MM.1S (cell line): ENCODE measurements at regions not wholly inside any gene's neighbourhood (a gene's known extent, or its start where the extent isn't known, plus 50 kb on each side); places are given as distances from the start of the nearest gene placed in this dataset.

Experiments
- DNase-seq: peaks from one replicate; pipeline ENCODE4 v3.0.0-alpha.2; 2015
- H2AFZ ChIP-seq: fragments of 300-600 bp; sonication (generic); 2 replicates; pipeline ENCODE4 v1.6.0; 2016; ENCODE audit warnings: antibody characterized with exemption, low read length
- H3F3A ChIP-seq: fragments of 300-600 bp; sonication (generic); 2 replicates; pipeline ENCODE4 v1.6.1; 2016; ENCODE audit warnings: mild to moderate bottlenecking, antibody characterized with exemption, low read length, moderate library complexity, mixed read lengths; ENCODE audit not compliant: insufficient read depth
- H3K27ac ChIP-seq: fragments of 300-600 bp; sonication (generic); 2 replicates; pipeline ENCODE4 v1.5.1; 2016; ENCODE audit warnings: mild to moderate bottlenecking, low read length
- H3K27me3 ChIP-seq: fragments of 300-600 bp; sonication (generic); replicated peaks from 2 replicates; pipeline ENCODE4 v1.6.0; 2016; ENCODE audit warnings: low read length; ENCODE audit not compliant: insufficient read depth
- H3K36me3 ChIP-seq: fragments of 300-600 bp; sonication (generic); replicated peaks from 2 replicates; pipeline ENCODE4 v1.6.1; 2016; ENCODE audit warnings: mild to moderate bottlenecking, low read length, mixed read lengths; ENCODE audit not compliant: insufficient read depth
- H3K4me1 ChIP-seq: fragments of 300-600 bp; sonication (generic); 2 replicates; pipeline ENCODE4 v1.6.1; 2016; ENCODE audit warnings: low read length, mixed read lengths
- H3K4me2 ChIP-seq: fragments of 300-600 bp; sonication (generic); 2 replicates; pipeline ENCODE4 v1.6.0; 2016; ENCODE audit warnings: low read depth, low read length
- H3K4me3 ChIP-seq: fragments of 300-600 bp; sonication (generic); 2 replicates; pipeline ENCODE4 v1.5.1; 2016; ENCODE audit warnings: low read length, mixed read lengths
- H3K79me2 ChIP-seq: fragments of 300-600 bp; sonication (generic); 2 replicates; pipeline ENCODE4 v1.6.1; 2016; ENCODE audit warnings: mixed run types, low read length, mixed read lengths
- H3K9ac ChIP-seq: fragments of 300-600 bp; sonication (generic); 2 replicates; pipeline ENCODE4 v1.6.1; 2016; ENCODE audit warnings: low read length, mixed read lengths
- H3K9me2 ChIP-seq: fragments of 300-600 bp; sonication (generic); replicated peaks from 2 replicates; pipeline ENCODE4 v1.6.1; 2016; ENCODE audit warnings: mild to moderate bottlenecking, low read length, mixed read lengths; ENCODE audit not compliant: insufficient read depth
- H3K9me3 ChIP-seq: fragments of 300-600 bp; sonication (generic); replicated peaks from 2 replicates; pipeline ENCODE4 v1.6.1; 2016; ENCODE audit warnings: mild to moderate bottlenecking, low read length, mixed read lengths; ENCODE audit not compliant: insufficient read depth
- H4K20me1 ChIP-seq: fragments of 300-600 bp; sonication (generic); 2 replicates; pipeline ENCODE4 v1.6.1; 2016; ENCODE audit warnings: mild to moderate bottlenecking, low read length, moderate library complexity, mixed read lengths; ENCODE audit not compliant: insufficient read depth
- EZH2 ChIP-seq: fragments of 300-600 bp; sonication (generic); optimal IDR thresholded peaks from 2 replicates; pipeline ENCODE3; 2017; ENCODE audit warnings: low read depth, mild to moderate bottlenecking, antibody characterized with exemption, low read length, mixed read lengths
- EZH2phosphoT487 ChIP-seq: fragments of 300-600 bp; sonication (generic); IDR thresholded peaks from 2 replicates; pipeline ENCODE4 v1.6.1; 2018; ENCODE audit warnings: antibody characterized with exemption, low read length
- TF ChIP-seq, protein P1 (sequence below): fragments of 300-600 bp; sonication (generic); IDR thresholded peaks from 2 replicates; pipeline ENCODE4 v1.5.1; 2016; ENCODE audit warnings: antibody characterized with exemption, low read length, mixed read lengths

- no peak for DNase-seq
- no peaks in the 10 kb centered on the region for H4K20me1 ChIP-seq
- no peaks in the 10 kb centered on the region for H3K9me2 ChIP-seq
- no peaks in the 10 kb centered on the region for H3K27me3 ChIP-seq
- no peaks in the 10 kb centered on the region for H3K79me2 ChIP-seq
- H3K27ac ChIP-seq: no peak overlapping the region
- no peak overlapping the region for H3K9ac ChIP-seq
- H2AFZ ChIP-seq: no peak overlapping the region
- H3K4me3 ChIP-seq: no peak overlapping the region
- H3F3A ChIP-seq: no peaks in the 10 kb centered on the region
- H3K4me2 ChIP-seq: no peak overlapping the region
- TF ChIP-seq EZH2: no peak
- no peak for TF ChIP-seq EZH2phosphoT487
- TF ChIP-seq, protein P1, sequence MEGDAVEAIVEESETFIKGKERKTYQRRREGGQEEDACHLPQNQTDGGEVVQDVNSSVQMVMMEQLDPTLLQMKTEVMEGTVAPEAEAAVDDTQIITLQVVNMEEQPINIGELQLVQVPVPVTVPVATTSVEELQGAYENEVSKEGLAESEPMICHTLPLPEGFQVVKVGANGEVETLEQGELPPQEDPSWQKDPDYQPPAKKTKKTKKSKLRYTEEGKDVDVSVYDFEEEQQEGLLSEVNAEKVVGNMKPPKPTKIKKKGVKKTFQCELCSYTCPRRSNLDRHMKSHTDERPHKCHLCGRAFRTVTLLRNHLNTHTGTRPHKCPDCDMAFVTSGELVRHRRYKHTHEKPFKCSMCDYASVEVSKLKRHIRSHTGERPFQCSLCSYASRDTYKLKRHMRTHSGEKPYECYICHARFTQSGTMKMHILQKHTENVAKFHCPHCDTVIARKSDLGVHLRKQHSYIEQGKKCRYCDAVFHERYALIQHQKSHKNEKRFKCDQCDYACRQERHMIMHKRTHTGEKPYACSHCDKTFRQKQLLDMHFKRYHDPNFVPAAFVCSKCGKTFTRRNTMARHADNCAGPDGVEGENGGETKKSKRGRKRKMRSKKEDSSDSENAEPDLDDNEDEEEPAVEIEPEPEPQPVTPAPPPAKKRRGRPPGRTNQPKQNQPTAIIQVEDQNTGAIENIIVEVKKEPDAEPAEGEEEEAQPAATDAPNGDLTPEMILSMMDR: no peak
- H3K4me1 ChIP-seq: no peaks in the 10 kb centered on the region
- no peaks in the 10 kb centered on the region for H3K9me3 ChIP-seq
- no peaks in the 10 kb centered on the region for H3K36me3 ChIP-seq
Measured at GRCh38 chr16:73909529-73910035, 387.0 kb upstream of the PSMD7 start.

- TF ChIP-seq, protein P1: no peak
- DNase-seq: peak; percentile 9
- Histone ChIP-seq H3K79me2 (no peaks in the 10 kb centered on the region), H3K27me3 (no peaks in the 10 kb centered on the region), H3K27ac (no peak overlapping the region), H3K4me2 (peak overlapping the region; percentile 34; the same call in 1 of the 2 replicates), H3K9me3 (no peaks in the 10 kb centered on the region), H3K4me1 (no peaks in the 10 kb centered on the region), H3K36me3 (no peaks in the 10 kb centered on the region), H3F3A (no peaks in the 10 kb centered on the region), H4K20me1 (no peaks in the 10 kb centered on the region), H3K9ac (no peak overlapping the region), H3K9me2 (no peaks in the 10 kb centered on the region), H2AFZ (peak overlapping the region; percentile 31; the same call in 1 of the 2 replicates), H3K4me3 (peak overlapping the region; percentile 27; the same call in 1 of the 2 replicates)
Measured at GRCh38 chr16:73891129-73891542, 405.5 kb upstream of the PSMD7 start.

GRCh38 chr16:73890186-73891128 lies 406.2 kb upstream of the PSMD7 start:
- Histone ChIP-seq H3K27me3 (no peaks in the 10 kb centered on the region), H3K9me2 (no peaks in the 10 kb centered on the region), H3K9ac (no peak overlapping the region), H4K20me1 (no peaks in the 10 kb centered on the region), H3K36me3 (no peaks in the 10 kb centered on the region), H3F3A (no peaks in the 10 kb centered on the region), H3K4me2 (peak overlapping the region; percentile 34; the same call in 1 of the 2 replicates), H3K4me3 (no peak overlapping the region), H3K27ac (no peak overlapping the region), H3K4me1 (no peaks in the 10 kb centered on the region), H3K79me2 (no peaks in the 10 kb centered on the region), H2AFZ (no peak overlapping the region), H3K9me3 (no peaks in the 10 kb centered on the region)
- TF ChIP-seq EZH2 (no peak), EZH2phosphoT487 (no peak)
- TF ChIP-seq, protein P1: no peak
- DNase-seq: no peak
